Renal cortical epithelial cell (primary cell): ENCODE measurements at regions not wholly inside any gene's neighbourhood (a gene's known extent, or its start where the extent isn't known, plus 50 kb on each side); places are given as distances from the start of the nearest gene placed in this dataset.

Source experiments
- DNase-seq: peaks from one replicate; pipeline ENCODE4 v3.0.0-alpha.2; 2011; ENCODE audit warnings: low read depth

- DNase-seq, result no peak
These were observed 56.9 kb upstream of the PIP5K1B start for GRCh38 chr9:68648164-68648563.

- no peak for DNase-seq
These were observed 56.1 kb upstream of the PIP5K1B start for GRCh38 chr9:68648971-68649370.

- DNase-seq, result no peak
These were observed 53.7 kb upstream of the PIP5K1B start for GRCh38 chr9:68651280-68651893.

GRCh38 chr9:68653141-68653595 lies 51.9 kb upstream of the PIP5K1B start:
- DNase-seq, result no peak

GRCh38 chr9:68654075-68654474 lies 51.0 kb upstream of the PIP5K1B start:
- DNase-seq, result no peak
